Activated T-helper 2 cell treated with anti-CD3 and anti-CD28 coated beads, Interferon-gamma antibody, Interleukin-2, Interleukin-4, amounts not matched to agents 10 μg/mL and 5 μg/mL and 100 μg/mL, durations not matched to agents 14 hours and 24 hours and 36 hours (primary cell): ENCODE measurements at regions not wholly inside any gene's neighbourhood (a gene's known extent, or its start where the extent isn't known, plus 50 kb on each side); places are given as distances from the start of the nearest gene placed in this dataset.

Source experiments
- DNase-seq: peaks from one replicate; pipeline ENCODE4 v3.0.0; 2021; ENCODE audit warnings: low spot score
- H3K27ac Mint-ChIP-seq: one replicate; pipeline ENCODE4 v1.8.0; 2021; ENCODE audit warnings: mixed read lengths
- H3K27me3 Mint-ChIP-seq: one replicate; pipeline ENCODE4 v1.8.0; 2021; ENCODE audit warnings: low read depth, mixed read lengths
- H3K36me3 Mint-ChIP-seq: one replicate; pipeline ENCODE4 v1.8.0; 2021; ENCODE audit warnings: low read depth, mixed read lengths
- H3K4me1 Mint-ChIP-seq: one replicate; pipeline ENCODE4 v1.8.0; 2021; ENCODE audit warnings: low read depth, mixed read lengths
- H3K4me3 Mint-ChIP-seq: one replicate; pipeline ENCODE4 v1.8.0; 2021; ENCODE audit warnings: low read depth, mild to moderate bottlenecking, moderate library complexity, mixed read lengths
- H3K9me3 Mint-ChIP-seq: one replicate; pipeline ENCODE4 v1.8.0; 2021; ENCODE audit warnings: mixed read lengths
- intact Hi-C: fragments of 100-400 bp; cut with micrococcal nuclease; formaldehyde crosslinking; loops from one replicate; pipeline ENCODE4 v1.15.1; 2023

GRCh38 chr18:73579698-73580097 is 567.9 kb downstream of the FBXO15 start:
- Mint-ChIP-seq H3K36me3 (no peaks in the 10 kb centered on the region), H3K4me3 (no peak overlapping the region), H3K9me3 (no peaks in the 10 kb centered on the region), H3K27ac (no peak overlapping the region), H3K27me3 (no peaks in the 10 kb centered on the region), H3K4me1 (no peaks in the 10 kb centered on the region)
- DNase-seq: no peak
- intact Hi-C loops: no loop called here

DNA sequence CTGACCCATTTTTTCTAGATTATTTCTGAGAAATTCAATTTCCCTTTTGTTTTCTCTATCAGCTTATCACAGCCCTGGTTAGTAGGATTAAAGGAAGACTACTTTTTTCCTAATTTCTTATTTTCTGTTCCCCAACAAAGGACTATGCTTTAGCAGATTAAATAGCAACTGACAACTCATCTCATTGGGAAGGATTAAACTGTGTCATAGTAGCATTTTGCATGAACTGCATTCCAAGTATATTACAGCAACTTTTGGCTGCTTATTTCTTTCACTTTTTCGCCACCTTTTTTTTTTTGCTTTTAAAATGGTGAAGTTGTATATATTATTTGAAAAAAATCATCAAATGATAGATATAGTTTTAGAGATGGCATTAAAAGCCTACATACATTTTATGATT is 570.3 kb downstream of the FBXO15 start:
- Mint-ChIP-seq H3K4me3 (no peak overlapping the region), H3K36me3 (no peaks in the 10 kb centered on the region), H3K4me1 (no peaks in the 10 kb centered on the region), H3K9me3 (no peaks in the 10 kb centered on the region), H3K27ac (no peak overlapping the region), H3K27me3 (no peaks in the 10 kb centered on the region)
- intact Hi-C loops: no loop called here
- no peak for DNase-seq

DNA sequence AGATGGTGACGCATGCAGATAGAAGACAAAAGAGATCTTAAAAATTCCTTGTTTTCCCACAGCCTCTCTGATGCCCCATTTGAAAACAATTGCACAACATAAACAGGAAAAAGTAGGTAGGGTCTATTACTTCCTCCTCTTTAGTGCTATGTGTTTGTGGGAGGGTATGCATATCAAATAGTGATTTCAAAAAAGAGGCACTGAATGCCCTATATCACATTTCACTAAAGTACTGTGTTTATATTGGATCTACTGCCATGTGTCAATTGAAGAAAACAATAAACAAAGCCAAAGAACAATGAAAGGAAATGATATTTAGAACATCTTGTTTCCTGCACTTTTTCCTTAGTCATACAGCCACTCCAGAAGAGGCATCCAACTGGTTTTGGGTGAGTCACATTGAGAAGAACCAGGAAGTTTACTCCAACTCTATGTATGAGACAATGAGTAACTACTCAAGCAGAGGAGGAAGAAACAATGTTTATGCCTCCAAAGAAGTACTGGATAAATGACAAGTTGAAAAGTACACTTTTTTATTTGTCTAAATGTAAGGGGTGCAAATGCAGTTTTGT is 583.6 kb downstream of the FBXO15 start:
- DNase-seq: no peak
- Mint-ChIP-seq H3K9me3 (no peaks in the 10 kb centered on the region), H3K4me3 (no peak overlapping the region), H3K27ac (no peak overlapping the region), H3K36me3 (no peaks in the 10 kb centered on the region), H3K27me3 (no peaks in the 10 kb centered on the region), H3K4me1 (no peaks in the 10 kb centered on the region)
- intact Hi-C loops: no loop called here

GRCh38 chr18:73563345-73563744 is 584.3 kb downstream of the FBXO15 start:
- no peak overlapping the region for H3K4me3 Mint-ChIP-seq
- intact Hi-C loops: no loop called here
- DNase-seq: no peak
- H3K27me3 Mint-ChIP-seq: no peaks in the 10 kb centered on the region
- H3K27ac Mint-ChIP-seq: no peak overlapping the region
- H3K9me3 Mint-ChIP-seq: no peaks in the 10 kb centered on the region
- H3K4me1 Mint-ChIP-seq: no peaks in the 10 kb centered on the region
- H3K36me3 Mint-ChIP-seq: no peaks in the 10 kb centered on the region

DNA sequence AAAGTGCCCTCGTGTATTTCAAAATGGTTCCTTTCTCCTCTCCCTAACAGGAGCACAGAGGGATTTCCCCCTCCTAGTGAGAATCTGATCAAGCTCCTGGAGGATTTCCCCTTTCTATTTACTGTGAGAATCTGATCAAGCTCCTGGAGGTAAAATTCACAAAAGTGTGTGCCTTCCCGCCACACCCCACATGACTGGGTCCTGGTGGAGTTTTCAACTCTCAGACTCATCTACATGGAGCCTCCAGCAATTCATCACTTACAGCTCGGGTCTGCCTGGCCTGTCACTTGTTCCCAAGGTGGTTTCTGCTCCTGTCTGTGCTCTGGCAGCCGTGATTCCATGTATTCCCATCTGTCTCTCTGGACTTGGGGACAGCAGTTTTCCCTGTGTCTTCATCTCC is 590.7 kb downstream of the FBXO15 start:
- H3K4me3 Mint-ChIP-seq: no peak overlapping the region
- no peaks in the 10 kb centered on the region for H3K27me3 Mint-ChIP-seq
- no peak overlapping the region for H3K27ac Mint-ChIP-seq
- DNase-seq: no peak
- no peaks in the 10 kb centered on the region for H3K9me3 Mint-ChIP-seq
- intact Hi-C loops: no loop called here
- no peaks in the 10 kb centered on the region for H3K4me1 Mint-ChIP-seq
- no peaks in the 10 kb centered on the region for H3K36me3 Mint-ChIP-seq

DNA sequence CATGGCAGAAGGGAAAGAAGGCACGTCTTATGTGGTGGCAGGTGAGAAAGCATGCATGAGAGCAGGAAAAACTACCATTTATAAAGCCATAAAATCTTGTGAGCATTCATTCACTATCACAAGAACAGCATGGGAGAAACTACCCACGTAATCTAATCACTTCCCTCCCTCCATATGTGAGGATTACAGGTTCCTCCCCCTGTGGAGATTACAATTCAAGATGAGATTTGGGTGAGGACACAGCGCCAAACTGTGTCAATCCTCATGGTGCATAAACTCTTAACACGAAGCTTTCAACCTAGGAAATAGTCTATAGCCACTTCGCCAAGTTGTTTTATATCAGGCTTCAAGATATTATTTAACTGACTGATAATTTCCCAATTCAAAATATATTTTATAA is 595.5 kb downstream of the FBXO15 start:
- Mint-ChIP-seq H3K27me3 (no peaks in the 10 kb centered on the region), H3K9me3 (no peaks in the 10 kb centered on the region), H3K4me3 (no peak overlapping the region), H3K27ac (no peak overlapping the region), H3K4me1 (no peaks in the 10 kb centered on the region), H3K36me3 (no peaks in the 10 kb centered on the region)
- intact Hi-C loops: no loop called here
- no peak for DNase-seq

- Mint-ChIP-seq H3K9me3 (no peaks in the 10 kb centered on the region), H3K36me3 (no peaks in the 10 kb centered on the region), H3K4me1 (no peaks in the 10 kb centered on the region), H3K27me3 (no peaks in the 10 kb centered on the region), H3K4me3 (no peak overlapping the region), H3K27ac (no peak overlapping the region)
- DNase-seq: no peak
- intact Hi-C loops: no loop called here
Measured at GRCh38 chr18:73551211-73551610, 596.4 kb downstream of the FBXO15 start.

GRCh38 chr18:73549236-73549635 is 598.4 kb downstream of the FBXO15 start:
- no peak overlapping the region for H3K4me3 Mint-ChIP-seq
- H3K9me3 Mint-ChIP-seq: no peaks in the 10 kb centered on the region
- no peaks in the 10 kb centered on the region for H3K4me1 Mint-ChIP-seq
- intact Hi-C loops: no loop called here
- no peaks in the 10 kb centered on the region for H3K36me3 Mint-ChIP-seq
- DNase-seq: no peak
- H3K27me3 Mint-ChIP-seq: no peaks in the 10 kb centered on the region
- H3K27ac Mint-ChIP-seq: no peak overlapping the region

DNA sequence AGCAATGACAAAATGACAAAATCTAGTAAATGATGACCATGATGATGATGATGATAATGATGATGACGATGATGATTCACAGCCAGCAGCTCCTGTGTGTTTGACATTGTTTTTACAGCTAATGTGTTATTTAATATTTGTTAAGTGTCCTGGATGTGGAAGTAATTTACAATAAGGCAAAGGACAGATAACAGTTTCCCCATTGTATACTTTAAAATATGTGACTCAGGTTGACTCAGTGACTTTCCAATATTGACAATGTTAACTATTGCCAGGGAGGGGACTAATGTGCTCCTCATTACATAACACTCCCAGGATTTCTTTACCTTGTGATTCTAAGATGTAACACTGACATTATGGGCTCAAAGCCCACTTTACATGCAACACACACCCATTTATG is 602.2 kb downstream of the FBXO15 start:
- Mint-ChIP-seq H3K4me1 (no peaks in the 10 kb centered on the region), H3K9me3 (no peaks in the 10 kb centered on the region), H3K36me3 (no peaks in the 10 kb centered on the region), H3K27me3 (no peaks in the 10 kb centered on the region), H3K27ac (no peak overlapping the region), H3K4me3 (no peak overlapping the region)
- no peak for DNase-seq
- intact Hi-C loops: no loop called here

- H3K9me3 Mint-ChIP-seq: no peaks in the 10 kb centered on the region
- no peak for DNase-seq
- no peaks in the 10 kb centered on the region for H3K27me3 Mint-ChIP-seq
- no peaks in the 10 kb centered on the region for H3K36me3 Mint-ChIP-seq
- no peaks in the 10 kb centered on the region for H3K4me1 Mint-ChIP-seq
- no peak overlapping the region for H3K27ac Mint-ChIP-seq
- no peak overlapping the region for H3K4me3 Mint-ChIP-seq
- intact Hi-C loops: no loop called here
Measured at GRCh38 chr18:73544617-73545016, 603.0 kb downstream of the FBXO15 start.

DNA sequence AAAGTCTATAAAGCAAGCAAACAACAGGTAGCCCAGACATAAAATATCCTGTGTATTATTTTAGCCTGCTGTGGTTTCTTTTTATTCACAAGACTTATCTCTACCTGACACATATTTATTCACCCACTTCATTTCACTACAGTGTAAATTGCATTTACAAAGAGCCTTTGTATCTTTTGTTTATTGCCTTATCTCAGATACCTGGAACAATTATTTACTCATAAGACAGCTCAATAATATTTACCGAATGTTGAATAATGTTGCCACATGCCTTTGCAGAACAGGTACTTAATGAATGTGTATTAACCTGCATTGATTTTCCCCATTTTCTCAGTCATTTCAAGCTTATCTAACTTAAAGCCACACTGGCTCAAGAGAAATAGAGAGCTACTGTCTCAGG is 603.6 kb downstream of the FBXO15 start:
- Mint-ChIP-seq H3K27me3 (no peaks in the 10 kb centered on the region), H3K36me3 (no peaks in the 10 kb centered on the region), H3K9me3 (no peaks in the 10 kb centered on the region), H3K4me1 (no peaks in the 10 kb centered on the region), H3K4me3 (no peak overlapping the region), H3K27ac (no peak overlapping the region)
- intact Hi-C loops: no loop called here
- DNase-seq: no peak

- DNase-seq: no peak
- Mint-ChIP-seq H3K36me3 (no peaks in the 10 kb centered on the region), H3K4me1 (no peaks in the 10 kb centered on the region), H3K27me3 (no peaks in the 10 kb centered on the region), H3K27ac (no peak overlapping the region), H3K9me3 (peaks cover 3% of the 10 kb centered on the region), H3K4me3 (no peak overlapping the region)
- intact Hi-C loops: no loop called here
Measured at GRCh38 chr18:73535990-73536389, 611.6 kb downstream of the FBXO15 start.

GRCh38 chr18:73535189-73535588 is 612.4 kb downstream of the FBXO15 start:
- DNase-seq: no peak

GRCh38 chr18:73531601-73532000 is 616.0 kb downstream of the FBXO15 start:
- H3K27ac Mint-ChIP-seq: no peak overlapping the region
- no peaks in the 10 kb centered on the region for H3K36me3 Mint-ChIP-seq
- intact Hi-C loops: no loop called here
- peaks cover 10% of the 10 kb centered on the region for H3K9me3 Mint-ChIP-seq
- no peaks in the 10 kb centered on the region for H3K27me3 Mint-ChIP-seq
- DNase-seq: no peak
- H3K4me1 Mint-ChIP-seq: no peaks in the 10 kb centered on the region
- no peak overlapping the region for H3K4me3 Mint-ChIP-seq

More at GRCh38 chr18:73535189-73535588, 612.4 kb downstream of the FBXO15 start:
- Mint-ChIP-seq H3K4me1 (no peaks in the 10 kb centered on the region), H3K9me3 (peaks cover 7% of the 10 kb centered on the region), H3K4me3 (no peak overlapping the region), H3K27me3 (no peaks in the 10 kb centered on the region), H3K36me3 (no peaks in the 10 kb centered on the region), H3K27ac (no peak overlapping the region)
- intact Hi-C loops: no loop called here
